IPS-NIHi7 (cell line): ENCODE measurements at regions not wholly inside any gene's neighbourhood (a gene's known extent, or its start where the extent isn't known, plus 50 kb on each side); places are given as distances from the start of the nearest gene placed in this dataset.

ENCODE experiments used
- DNase-seq: peaks from one replicate; pipeline ENCODE4 v3.0.0; 2012; ENCODE audit warnings: mixed read lengths; ENCODE audit errors: extremely low spot score

DNA sequence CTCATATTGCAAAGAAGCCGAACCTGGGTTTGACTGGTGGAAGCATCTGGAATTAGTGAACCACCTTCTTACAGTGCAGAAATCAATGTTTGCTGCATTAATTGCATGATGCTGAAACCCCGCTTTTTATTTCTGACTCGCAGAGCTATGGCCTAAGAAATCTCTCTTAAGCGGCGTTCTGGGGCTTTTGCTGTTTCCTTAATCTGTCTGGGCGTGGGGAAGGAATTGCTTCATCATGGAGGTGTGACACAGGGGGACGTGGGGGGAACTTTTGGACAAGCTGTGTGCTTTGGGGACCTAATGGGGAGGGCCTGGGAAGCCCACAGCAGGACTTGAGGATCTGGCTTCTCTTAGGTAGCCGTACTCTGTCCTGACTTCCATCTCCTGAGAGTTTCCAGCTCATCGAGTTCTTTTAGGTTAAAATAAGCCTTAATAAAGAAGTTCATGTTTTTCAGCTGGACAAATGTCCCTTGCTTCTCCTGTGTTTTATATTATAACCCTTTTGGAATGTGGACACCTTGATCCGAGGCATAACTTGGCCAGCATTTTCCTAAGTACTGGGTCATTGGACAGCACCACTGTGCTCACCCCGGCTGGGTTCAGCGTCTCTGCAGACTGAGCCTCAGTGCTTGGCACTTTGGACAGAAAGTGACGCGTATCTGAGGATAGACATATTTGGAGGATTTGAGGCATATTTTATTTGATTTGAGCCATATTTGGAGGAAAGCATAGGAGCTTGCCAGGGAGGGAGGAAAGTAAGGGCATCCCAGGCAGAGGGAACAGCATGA, 192.1 kb upstream of the MYL2 start:
- DNase-seq: no peak

DNA sequence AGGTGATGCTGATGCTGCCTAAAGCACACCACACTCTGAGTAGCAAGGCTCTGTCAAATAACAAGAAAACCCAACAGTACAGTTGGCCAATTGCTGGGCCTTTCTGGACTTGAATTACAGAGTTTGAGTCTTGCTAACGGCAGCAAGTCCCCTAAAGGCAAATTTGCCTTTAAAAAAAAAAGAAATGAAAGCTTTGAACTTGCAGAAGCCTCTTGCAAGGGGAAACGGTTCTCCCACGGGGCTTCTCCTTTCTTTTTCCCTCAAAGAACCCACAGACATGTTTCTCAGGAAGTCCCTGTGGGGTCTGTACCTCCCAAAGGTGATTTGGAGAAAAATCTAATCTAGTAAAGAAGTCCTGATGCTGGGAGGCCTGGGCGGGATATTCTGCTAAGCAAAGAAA, 191.3 kb upstream of the MYL2 start:
- no peak for DNase-seq

DNA sequence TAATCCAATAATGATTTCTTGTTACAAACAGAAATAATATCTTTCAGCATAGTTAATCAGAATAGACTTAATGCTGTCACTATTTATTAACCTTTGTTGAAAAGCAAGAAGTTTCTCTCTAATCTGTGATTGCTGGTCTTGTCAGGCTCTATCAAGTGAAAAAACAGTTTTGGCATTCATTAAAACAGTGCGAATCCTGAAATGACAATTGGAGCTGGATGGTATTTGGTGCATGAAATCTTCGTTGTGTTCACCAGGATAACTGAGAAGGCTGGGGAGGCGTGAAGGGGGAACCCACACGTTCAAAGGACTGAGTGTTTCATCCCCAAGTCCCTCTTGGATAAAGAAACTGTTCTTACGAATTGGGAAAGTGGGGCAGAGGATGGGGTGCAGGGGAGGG, 190.2 kb upstream of the MYL2 start:
- no peak for DNase-seq

DNA sequence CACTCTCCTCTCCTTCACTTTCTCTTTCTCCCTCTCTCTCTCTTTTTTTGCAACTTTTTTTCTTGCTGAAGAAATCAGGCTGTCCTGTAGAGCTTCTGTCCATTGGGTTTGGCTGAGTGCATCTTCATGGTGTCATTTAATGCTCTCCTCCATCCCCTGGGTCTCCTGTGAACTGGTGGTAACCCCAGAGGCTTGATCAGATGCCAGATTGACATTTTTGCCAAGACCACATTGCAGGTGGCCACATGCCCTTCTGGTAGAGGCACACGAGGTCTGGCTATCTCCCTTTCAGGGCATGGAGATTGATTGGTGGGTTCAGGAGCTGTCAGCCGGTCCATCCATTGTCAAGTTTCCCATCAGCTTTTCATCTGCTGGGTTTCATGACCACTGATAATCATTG, 188.3 kb upstream of the MYL2 start:
- DNase-seq: no peak

DNA sequence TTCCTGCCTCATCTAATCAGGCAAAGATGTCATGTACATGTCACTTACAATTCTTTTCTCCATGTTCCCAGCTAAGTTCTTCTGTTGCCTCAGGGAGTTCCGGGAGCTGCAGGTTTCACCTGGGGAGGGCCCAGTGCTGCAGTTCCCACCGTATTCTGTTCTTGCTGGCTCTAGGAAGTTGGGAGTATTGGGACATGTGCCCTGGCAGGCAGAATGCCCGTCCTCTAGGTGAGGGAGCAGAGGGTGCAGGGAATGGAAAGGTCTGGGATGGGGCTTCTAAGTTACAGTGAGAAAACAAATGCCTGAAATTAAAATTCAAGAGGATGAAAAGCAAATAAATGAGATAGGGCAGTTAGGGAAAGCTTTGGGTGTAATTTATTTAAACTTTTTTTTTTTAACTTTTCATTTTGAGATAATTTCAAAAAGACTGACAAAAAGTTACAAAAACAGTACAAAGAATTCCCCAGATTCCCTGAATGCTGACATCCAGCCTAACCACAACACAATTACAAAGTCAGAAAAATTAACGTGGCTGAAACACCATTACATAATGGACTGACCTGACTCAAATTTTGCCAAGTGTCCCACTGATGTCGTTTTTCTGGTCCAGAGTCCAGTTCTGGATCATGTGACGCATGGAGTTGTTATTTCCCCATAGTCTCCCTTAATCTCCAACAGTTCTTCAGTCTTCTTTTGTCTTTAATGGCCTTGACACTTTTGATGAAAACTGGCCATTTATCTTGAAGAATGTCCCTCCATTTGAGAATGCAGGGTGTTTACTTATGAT, 187.2 kb upstream of the MYL2 start:
- DNase-seq: no peak

DNA sequence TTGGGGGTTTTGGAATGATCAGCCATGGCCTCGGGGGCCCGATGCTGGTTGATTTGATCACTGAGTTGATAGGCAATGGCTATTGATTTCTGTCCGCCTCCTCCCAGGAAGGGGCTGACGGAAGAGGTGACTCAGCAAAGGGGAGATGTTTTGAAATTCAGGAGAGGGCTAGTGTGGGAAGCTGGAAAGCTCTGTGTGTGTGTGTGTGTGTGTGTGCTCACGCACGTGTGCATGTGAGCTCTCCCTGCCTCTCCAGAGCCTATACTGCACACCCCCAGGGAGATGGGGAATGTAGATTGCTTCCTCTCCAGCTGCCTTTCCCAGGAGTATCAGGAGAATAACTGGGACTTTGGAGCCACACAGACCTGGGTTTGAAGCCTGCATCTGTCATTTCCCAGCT, 184.9 kb upstream of the MYL2 start:
- DNase-seq: no peak

DNA sequence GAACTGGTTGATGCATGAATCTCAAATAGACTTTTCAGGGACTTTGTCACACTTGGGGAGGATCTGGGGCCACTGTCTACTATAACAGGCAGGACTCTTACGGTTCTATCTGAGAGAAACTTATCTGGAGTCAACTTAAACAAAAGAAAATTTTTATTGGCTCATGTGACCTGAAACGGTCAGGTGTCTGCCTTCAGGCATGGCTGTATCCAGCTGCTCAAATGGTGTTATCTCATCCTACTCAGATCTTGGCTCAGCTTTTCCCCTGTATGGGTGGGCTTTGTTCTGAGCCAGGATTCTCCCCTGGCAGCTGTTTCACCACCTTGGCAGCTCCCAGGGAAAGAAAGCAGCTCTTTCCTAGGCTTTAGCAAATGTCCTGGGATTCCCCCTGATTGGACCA, 183.2 kb upstream of the MYL2 start:
- no peak for DNase-seq

DNA sequence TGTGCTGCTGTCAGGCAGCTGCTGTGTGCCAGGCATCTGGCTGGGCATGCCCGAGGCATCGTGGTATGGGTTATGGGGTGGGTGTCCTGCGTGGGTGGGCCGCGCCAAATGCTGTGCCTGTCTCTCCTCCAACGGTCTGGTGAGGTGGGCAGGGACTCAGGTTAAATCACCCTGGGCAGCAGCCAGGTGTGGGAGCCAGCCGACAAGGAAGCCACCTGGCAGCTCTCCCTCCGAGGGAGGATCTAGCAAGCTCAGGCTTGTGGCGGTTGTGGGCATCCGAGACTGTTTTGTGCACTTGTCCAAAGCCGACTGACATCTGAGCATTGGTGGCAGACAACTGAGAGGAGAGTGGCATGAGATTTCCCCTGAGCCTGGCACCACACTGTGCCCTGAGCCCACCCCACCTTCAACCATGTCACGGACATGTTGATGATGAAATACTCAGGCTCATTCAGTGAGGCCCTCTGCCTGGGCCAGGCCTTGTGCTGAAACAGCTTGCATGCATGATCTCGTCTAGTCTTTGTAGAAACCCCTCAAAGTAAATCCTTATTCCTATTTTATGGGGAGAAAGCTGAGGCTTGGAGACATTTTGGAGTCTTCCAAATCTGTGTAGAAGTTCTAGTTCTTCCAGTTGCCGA, 181.8 kb upstream of the MYL2 start:
- no peak for DNase-seq

DNA sequence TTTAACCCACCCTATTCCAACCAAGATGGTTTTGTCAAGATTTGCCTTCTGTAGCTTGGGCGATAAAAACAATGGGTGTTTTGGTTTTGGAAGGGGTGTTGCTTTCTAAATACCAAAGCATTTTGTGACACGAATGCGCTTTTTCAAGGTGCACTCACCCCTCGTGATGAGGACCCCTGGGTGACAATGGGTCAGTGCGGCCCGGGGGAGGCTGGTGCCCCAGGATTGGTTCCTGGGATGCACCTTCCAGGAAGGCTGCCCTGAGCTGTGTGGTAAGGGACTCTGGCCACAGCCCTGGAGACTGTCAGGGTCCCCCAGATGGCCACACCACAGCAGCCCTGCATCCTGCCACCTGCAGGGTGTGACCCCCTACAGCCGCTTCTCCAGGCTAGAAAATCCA, 180.6 kb upstream of the MYL2 start:
- DNase-seq: no peak

DNA sequence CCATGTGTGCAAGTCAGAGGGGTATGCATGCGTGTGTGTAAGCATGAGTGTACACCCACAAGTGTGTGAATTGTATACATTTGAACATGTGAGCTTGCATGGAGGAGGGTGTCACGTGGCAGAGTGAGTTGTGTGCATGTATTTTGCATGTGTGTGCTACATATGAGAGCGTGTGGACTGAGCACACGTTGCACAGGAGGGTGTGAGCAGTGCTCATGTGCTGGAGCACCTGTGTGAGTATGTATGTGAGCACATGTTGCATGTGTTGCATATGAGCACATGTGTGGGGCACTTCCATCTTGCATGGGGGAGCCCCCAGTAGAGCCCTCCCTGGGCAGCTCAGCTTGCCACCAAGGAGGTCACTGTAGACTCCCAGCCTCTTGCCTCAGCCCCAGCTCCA, 180.2 kb upstream of the MYL2 start:
- DNase-seq: no peak

DNA sequence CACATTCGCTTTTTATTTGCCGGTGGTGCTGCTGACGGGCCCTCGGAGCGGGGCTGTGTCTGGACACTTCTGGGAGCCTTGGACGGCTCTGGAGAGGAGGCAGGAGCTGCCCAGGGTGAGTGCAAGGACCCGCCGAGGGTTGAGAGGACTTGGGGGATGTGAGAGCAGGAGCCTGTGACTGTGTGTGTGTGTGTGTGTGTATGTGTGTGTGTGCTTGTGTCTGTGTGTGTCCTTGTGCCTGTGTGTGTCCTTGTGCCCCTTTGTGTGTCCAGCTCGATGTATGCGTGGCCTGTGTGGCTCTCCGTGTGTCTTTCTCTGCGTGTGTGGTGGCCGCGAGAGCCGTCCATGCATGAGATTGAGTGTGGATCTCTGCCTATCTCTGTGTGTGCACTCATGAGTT, 179.6 kb upstream of the MYL2 start:
- no peak for DNase-seq

DNA sequence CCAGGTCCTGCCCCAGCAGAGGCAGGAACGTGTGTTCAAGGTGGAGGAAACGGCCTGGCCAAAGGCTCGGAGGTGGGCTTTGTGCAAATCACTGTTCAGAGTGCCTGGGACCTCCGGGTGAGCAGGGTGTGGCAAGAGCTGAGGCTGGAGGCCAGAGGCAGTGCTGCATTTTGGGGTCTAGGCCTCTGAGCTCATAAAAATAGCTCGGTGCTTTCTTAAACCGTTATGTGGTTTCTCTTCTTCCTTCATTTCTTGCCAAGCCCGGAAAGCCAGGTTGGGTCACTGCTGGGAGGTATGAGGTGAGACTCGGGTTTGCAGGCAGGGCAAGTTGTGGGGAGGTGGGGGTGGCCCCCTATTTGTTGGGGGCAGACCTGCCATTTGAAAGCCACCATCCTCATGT, 178.8 kb upstream of the MYL2 start:
- no peak for DNase-seq

DNA sequence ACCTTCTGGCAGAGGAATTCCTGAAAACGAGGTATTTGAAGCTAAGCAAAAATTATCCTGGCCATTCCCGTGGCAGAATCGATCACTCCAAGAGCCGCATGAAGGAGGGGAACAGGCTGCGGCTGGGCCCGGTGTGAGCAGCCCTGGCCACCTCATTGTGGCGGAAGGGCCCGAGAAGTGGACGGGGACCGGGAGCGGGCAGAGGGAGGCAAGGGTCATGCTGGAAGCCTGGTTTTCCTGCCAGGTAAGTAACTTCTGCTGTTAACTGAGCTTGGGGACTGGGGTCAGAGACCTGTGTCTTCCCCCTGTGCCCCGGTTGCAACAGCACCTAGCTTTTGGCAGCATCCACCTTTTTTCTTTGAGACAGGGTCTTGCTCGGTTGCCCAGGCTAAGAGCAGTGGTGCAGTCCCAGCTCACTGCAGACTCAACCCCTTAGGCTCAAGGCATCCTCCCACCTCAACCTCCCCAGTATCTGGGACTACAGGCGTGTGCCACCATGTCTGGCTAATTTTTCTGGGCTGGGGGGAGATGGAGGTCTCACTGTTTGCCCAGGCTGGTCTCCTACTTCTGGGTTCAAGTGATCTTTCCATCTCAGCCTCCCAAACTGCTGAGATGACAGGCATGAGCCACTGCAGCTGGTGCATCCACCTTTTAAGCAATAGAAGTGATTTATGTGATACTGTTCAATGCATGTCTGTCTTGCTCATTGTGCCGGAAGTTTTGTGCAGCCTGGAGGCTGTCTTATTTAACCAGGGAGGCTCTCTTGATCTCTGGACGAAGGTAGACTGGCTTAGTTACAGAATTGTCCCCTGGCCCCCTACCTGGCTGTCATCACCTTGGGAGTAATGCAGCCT, 174.0 kb upstream of the MYL2 start:
- DNase-seq: no peak

DNA sequence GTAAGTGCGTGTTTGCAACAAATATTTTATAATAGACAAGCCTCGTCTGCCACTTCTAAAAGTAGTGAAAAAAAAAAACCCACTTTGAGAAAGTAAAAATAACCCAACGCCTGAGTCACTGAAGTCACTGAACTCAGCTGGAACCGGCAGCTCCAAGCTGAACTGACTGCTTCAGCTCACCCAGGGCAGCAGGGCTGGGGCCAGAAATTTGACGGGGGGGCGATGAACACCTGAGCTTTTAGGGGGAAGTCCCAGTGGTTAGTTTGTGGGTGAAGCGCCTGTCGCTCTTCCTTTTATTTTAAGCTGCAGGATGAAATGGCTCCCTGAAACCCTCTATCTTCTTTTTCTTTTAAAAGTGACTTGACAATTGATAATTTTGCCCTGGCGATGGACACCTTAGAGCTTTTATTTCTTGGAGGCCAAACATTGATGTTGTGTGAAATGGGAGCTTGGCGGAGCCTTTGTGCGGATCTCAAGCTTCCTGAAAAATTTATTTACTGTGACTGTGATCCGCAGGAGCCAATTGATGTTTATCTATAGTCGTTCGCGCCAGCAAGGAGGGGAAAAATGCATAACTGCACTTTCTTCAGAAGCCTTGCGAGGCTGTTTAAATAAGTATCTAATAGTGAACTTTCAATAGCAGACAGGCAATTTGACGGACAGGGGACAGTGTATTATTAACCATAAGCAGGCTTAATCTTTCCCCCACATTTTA, 173.2 kb upstream of the MYL2 start:
- DNase-seq: no peak

DNA sequence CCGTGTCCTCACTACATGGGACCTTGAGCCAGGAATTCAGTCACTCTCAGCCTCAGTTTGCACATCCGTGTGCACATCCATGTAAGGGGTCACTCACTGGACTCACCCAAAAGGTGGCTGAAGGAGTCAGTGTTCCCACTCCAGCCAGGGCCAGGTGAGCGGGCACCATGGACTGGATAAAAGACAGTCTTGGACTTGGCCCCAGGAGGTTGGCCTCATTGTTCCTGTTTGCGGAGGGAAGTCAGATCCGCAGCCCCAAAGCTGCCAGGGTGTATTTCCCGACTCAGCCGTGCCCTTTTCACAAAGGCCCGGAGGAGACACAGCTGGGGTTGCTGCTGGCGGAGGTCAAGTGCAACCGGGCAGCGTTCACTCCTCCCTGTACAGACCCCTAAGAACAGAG, 170.7 kb upstream of the MYL2 start:
- DNase-seq: no peak

DNA sequence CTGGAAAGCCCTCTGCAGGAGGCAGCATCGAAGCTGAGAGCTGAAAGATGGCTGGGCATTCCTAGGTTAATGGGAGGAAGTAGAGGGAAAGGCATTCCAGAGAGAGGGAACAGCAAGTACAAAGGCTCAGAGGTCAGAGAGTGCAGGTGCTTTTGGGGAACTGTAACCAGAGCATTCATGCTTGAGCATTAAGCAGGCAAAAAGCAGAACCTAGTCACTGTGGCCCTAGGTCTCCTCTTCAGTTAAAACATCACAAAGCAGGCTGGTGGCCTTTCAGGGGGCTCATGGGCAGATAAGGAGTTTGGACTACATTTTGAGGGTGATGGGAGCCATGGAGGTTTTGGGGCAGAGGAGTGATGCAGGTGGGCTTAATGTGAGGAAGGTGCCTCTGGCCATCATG, 169.2 kb upstream of the MYL2 start:
- no peak for DNase-seq

DNA sequence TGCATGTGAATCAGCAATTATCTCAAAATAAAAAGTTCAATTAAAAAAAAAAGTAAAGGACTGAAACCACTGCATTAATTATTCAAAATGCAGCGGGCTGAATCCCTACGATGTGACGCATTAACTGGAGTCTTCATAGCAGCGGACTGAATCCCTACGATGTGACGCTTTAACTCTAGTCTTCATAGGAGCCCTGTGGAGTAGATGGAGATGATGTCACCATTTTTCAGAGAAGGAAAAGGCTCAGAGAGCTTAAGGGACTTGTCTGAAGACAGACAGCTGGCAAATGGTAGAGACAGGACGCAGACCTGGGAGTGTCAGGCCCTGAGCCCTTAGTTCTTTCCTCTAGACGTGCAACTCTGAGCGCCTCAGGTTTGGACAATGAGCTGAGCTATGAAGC, 168.0 kb upstream of the MYL2 start:
- no peak for DNase-seq

DNA sequence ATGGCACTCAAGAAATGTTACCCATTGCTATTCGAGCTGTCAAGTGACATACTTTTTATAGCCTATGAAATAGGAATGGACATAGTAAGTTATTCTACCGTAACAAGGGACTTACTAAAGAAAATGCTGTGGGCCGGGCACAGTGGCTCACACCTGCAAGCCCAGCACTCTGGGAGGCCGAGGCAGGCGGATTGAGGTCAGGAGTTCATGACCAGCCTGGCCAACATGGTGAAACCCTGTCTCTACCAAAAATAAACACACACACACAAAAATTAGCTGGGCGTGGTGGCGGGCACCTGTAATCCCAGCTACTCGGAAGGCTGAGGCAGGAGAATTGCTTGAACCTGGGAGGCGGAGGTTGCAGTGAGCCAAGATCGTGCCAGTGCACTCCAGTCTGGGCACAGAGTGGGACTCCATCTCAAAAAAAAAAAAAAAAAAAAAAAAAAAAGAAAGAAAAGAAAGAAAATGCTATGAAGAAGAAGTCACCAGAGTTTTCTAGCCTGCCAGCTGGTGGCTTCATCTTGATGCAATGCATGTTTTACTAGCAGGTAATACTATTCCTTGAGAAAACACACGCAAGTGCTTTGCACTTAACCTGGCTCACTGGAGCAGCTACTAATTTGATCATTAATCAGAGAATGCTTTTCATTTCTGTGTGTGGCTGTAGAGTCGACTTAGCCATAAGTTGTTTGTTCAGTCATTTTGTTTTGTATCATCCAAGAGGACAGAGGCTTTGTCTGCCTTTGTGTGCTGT, 166.7 kb upstream of the MYL2 start:
- DNase-seq: no peak

DNA sequence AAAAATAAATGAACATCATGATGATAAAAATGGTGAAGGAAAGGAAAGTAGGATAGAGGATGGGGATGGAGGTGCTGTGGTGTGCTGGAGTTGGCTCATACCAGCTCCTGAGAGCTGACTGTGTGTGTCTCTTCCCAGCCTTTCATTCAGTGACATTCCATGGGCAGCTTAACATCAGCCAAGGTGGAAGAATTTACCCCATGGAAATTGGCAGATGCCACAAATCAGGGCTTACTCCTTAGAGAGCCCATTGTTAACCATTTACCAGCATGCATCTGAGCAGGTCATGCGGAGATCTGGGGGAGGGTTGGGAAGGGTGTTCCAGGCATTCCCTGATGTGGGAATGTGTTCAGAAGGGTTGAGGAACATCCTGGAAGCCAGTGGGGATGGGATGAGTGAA, 164.7 kb upstream of the MYL2 start:
- DNase-seq: no peak

DNA sequence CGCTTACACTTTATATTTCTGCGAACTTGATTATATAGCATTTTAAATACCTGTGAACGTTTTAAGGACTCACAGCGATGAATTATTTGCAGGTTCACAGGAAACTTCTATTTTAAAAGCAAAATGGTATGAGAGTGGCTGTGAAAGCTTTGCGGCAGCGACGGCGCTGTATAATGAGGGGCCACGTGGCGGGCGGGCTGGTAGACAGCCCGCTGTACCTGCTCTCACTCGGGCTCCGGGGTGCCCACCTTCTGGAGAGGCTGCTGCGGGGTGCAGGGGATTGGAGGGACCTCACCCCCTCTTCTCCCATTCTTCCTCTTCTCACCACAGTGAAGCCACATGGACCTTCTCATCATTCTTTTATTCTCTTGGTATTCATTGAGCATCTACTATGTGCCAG, 164.2 kb upstream of the MYL2 start:
- no peak for DNase-seq

DNA sequence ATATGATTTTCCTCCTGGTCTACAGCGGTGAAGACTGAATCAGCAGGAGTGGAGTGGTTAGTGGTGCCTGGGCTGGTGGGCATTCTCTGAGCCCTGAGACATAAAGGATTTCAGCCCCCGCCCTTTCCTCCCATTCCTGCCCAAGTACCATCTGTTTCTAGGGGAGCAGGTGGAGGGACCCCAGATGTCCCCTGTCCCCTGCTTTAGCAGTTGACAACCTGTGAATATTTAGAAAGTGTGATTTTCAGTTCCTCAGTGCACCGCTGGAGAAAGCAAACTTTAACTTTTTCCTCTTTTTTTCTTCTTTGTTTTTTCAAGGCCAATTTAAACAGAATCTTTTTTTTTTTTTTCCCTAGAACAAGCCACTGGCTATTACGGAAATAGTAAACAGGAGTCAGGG, 163.8 kb upstream of the MYL2 start:
- no peak for DNase-seq
